HG03439 (cell line): ENCODE measurements at regions not wholly inside any gene's neighbourhood (a gene's known extent, or its start where the extent isn't known, plus 50 kb on each side); places are given as distances from the start of the nearest gene placed in this dataset.
"Not testable (repeated sequence)": the region's sequence is repeated elsewhere in the genome, so short reads cannot be mapped to it uniquely, and the experiment has no call there.

Source experiments
- ATAC-seq: cut with Tn5 transposase; IDR thresholded peaks from one replicate; pipeline ENCODE4 v1.9.1; 2021; ENCODE audit warnings: mild to moderate bottlenecking, moderate library complexity; ENCODE audit not compliant: unreplicated experiment

DNA sequence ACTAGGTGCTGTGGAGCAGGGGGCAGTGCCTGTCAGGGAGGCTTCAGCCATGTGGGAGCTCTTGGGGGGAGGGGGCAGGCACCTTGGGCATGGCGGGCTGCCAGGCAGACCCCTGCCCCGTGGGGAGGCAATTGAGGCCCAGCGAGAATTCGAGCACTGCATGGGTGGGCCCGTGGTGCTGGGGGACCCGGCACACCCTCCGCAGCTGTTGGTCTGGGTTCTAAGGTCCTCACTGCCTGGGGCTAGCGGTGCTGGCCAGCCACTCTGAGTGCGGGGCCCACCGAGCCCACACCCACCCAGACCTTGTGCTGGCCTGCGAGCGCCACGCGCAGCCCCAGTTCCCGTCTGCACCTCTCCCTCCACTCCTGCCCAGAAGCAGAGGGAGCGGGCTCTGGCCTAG, 835.5 kb upstream of the CNTN5 start:
- no peak for ATAC-seq

DNA sequence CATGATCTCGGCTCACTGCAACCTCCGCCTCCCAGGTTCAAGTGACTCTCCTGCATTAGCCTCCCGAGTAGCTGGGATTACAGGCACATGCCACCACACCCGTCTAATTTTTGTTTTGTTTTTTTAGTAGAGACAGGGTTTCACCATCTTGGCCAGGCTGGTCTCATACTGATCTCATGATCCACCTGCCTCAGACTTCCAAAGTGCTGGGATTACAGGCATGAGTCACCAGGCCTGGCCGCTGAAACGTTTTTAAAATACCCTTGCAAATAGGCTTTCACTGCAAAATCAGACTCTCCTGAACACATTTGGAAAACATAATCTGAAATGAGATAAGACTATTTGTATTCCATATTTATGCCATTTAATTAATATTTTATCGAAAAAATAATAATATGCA, 826.1 kb upstream of the CNTN5 start:
- ATAC-seq = no peak

DNA sequence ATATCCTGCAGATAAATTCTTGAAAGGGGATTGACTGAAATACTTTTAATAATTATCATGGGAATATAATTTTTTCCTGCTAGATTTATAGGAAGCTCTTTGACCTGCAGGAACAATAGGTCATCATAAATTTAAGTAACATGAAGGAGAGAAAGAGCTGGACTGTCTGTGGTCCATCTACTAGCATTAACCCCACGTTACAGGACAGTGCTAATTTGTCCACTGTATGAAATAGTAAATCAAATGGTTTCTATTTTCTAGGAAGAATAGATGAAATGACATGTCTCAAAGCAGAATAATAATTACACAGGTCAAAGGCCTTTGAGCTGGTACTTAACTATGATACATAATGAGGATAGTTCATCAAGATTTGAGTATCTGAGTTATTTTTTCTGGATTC, 825.4 kb upstream of the CNTN5 start:
- ATAC-seq = no peak

DNA sequence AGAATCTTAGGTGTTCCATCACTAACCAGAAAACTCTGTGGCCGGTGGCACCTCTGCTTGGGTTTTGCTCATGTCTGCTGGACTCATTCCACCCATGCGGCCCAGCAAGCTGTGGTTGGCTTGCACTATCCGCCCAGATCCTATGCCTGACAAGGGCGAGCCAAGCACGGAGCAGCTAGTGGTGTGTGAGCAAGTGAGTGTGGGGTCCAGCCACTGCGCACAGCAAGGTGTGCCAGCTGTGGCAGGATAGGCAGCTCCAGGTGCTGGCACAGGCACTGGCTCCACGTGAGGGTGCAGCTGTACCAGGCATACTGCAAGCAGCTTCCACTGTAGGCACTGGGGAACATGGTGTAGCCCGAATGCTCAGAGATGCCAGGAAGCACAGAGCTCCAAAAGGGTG, 813.7 kb upstream of the CNTN5 start:
- ATAC-seq = no peak

DNA sequence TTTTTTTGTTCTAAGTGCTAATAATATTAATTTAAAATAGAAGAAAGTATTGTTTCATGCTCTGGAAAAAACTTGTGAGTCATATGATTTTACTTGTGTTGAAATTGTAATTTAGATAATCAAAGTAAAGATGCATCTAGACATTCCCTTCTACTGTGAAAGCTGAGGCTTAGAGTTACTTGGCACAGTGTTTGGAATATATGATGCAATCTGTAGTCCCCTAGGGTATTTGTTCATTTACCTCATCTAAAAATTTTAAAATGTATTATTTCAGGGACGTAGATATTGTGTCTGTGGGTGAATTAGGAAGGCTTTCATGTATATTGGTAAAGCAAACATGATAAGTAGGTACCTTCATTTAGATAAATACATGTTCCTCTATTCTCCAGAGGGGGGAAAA, 793.5 kb upstream of the CNTN5 start:
- ATAC-seq = no peak

DNA sequence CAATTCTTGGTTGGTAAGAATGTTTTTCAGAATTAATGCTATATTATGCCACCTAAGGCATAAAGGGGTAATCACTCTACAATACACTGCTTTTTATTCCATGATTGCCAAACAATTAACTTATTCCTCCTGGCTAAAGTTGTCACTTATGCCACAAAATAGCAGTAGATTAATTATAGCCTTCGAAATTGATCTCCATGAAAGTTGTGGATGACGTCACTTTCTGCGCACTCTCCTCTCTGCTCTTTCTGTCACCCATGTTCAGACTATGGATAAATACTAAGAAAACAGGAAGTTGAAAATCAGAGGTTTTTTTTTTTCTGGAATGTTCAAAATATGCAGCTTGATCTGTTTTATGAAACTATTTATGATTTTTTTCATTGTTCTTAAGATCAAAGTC, 790.1 kb upstream of the CNTN5 start:
- no peak for ATAC-seq

DNA sequence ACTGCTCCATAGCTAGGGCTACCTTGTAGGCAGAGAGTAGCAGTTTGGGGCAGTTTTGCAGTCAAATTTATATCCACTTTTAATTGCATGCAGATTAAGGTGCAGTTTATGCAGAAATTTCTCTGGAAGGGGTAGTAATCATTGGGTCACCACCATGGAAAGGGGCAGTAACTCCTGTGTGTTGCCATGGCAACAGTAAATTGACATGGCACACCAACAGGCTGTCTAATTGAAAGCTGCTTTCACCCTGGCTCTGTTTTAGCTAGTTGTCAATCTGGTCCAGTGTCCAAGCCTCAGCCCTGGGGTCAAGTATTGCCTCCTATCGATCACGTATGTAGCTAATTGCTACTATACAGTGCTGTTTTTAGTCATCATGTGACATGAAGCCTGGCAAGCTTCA, 786.1 kb upstream of the CNTN5 start:
- no peak for ATAC-seq

DNA sequence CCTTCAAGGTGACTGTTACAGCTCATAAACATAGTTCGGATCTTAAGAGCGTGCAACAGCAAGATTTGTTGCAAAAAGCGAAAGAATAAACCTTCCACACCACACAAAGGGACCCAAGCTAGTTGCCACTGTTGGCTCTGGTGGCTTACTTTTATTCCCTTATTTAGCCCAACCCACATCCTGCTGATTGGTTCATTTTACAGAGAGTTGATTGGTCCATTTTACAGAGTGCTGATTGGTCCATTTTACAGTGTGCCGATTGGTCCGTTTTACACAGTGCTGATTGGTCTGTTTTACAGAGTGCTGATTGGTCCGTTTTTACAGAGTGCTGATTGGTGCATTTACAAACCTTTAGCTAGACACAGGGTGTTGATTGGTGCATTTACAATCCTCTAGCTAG, 776.9 kb upstream of the CNTN5 start:
- no peak for ATAC-seq

DNA sequence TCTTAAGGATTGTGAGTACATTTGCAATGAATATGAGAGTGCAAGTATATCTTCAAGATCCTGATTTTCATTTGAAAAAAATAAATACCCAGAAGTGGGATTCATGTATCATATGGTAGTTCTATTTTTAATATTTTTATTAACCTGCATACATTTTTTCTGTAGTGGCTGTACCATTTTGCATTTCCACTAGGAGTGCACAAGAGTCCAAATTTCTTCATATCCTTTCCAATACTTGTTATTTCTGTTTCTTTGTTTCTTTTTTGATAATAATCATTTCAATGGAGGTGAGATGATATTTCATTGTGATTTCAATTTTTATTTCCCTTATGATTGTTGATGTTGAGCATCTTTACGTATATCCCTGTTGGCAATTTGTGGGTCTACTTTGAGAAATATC, 759.8 kb upstream of the CNTN5 start:
- ATAC-seq = no peak

DNA sequence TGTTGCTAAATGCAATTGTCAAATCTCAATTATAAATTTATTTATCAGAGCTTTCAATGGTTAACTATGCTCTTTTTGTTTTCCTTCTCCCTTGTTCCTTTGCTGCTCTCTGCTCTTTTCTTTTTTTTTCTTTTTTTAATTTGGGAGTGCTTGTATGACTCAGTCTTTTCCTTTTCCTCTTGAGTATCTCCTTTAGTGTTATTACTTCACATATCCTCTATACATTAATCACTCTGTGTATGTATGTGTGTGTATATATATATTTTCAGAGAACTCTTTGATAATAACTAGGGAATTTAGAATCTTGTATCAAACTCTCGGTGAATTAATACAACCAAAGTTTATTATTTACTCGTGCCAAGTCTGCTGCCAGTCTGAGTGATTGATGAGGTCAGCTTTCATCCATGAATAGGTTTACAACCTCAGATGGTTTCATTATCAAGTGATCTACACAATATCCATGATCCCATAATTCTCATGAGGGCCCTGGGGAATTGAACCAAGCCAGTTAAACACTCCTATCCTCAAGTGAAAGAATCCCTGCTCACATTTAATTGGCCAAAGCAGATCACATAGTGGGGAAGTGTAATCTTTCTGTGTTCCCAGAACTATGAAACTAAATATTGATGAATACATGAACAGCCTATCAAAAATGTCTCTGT, 743.4 kb upstream of the CNTN5 start:
- ATAC-seq = no peak

DNA sequence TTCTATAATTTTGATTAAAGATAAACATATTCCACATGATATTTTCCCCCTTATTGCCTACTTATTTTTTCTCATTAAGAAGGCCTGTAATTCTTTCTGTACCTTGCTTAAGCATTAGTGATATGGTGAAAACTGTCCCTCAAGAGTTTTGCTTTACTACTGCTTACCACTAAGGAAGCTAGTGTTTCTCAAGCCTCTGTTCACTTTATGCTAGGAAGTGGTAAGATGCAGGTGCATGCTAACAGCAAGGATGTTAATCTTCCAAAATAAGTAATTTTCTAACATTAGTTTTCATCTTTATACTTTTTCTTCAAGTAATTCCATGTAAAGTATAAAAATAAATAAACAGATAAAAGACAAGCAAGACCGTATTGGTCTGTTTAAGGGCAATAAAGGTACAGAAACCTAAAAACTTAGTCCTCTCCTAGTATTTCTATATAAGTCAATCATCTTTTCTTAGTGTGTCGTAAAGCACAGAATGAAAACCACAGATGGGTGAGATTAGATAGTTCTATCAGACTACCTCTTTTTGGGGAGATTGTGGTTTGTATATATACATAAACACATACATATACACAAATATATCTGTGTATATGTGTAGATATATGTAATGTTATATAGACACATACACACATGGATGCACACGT, 731.0 kb upstream of the CNTN5 start:
- no peak for ATAC-seq

DNA sequence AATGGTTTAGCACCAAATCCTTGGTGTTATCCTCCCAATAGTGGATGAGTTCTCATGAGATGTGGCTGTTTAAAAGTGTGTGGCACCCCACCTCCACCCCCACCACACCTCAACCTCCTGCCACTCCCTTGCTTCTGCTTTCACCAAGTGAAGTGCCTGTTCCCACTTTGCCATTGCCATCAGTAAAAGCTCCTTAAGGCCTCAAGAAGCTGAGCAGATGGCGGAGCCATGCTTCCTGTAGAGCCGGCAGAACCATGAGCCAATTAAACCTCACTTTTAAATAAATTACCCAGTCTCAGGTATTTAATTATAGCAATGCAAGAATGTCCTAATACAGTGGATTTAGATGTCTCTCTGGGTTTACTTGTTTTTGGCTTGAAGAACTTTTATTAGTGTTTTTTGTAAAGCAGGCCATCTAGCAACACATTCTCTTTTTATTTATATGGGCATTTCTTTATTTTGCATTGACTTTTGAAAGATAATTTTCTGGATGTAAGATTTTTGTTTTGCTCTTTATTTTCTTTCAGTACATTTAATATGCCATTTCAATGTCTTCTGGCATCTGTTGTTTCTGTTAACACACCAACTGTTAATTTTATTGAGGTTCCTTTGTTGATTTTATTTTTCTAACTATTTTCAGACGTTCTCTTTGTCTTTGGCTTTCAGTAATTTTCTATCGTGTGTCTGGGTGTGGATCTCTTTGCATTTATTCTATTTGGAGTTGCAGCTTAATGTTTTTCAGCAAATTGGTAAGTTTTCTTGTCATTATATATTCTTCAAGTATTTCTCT, 724.5 kb upstream of the CNTN5 start:
- no peak for ATAC-seq

DNA sequence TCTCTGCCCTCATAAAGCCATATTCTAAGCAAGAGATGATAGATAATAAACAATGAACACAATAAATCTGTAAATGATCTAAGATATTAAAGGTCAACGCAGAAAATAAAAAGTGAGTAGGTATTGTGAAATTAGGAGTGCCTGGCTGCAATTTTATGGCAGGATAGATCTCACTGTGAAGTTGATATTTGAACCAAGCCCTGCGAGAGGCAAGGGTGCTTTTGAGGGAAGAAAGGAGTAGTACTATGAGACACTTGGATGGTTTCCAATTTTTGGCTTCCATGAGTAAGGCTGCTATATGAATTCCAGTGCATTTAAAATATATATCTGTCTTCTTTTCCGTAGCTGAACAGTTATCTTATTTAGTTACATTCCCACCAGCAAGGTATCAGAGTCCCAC, 720.0 kb upstream of the CNTN5 start:
- no peak for ATAC-seq

DNA sequence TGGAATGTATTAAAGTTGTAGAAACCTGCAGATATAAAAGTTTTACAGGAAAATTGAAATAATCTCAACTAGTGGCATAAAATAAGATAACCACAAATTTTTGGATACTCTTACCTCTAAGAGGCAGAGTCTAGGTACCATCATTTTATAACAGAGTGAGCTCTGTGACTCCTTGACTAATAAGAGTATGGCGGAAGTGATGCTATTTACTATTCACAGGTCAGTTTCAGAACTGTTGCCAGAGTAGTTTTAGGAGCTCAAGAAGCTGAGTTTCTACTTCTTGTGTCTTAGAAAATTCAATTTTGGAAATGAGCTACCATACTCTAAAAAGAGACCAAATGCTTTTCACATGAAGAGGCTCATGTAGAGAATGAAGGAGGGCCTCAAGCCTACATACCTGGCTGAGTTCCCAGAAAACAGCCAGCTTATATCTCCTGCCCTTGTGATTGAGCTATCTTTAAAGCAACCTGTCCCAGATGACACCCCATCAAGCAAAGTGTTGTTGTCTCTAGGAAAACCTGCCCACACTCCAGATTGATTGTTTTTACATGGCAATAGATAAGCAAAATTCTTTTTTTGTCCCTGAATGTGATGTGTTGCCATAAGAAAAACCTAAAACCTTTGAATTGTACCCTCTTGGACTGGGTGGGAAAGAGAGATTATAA, 712.8 kb upstream of the CNTN5 start:
- no peak for ATAC-seq

DNA sequence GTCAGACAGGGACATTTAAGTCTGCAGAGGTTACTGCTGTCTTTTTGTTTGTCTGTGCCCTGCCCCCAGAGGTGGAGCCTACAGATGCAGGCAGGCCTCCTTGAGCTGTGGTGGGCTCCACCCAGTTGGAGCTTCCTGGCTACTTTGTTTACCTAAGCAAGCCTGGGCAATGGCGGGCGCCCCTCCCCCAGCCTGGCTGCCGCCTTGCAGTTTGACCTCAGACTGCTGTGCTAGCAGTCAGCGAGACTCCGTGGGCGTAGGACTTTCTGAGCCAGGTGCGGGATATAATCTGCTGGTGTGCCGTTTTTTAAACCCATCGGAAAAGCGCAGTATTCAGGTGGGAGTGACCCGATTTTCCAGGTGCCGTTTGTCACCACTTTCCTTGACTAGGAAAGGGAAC, 690.4 kb upstream of the CNTN5 start:
- not testable (repeated sequence) for ATAC-seq

DNA sequence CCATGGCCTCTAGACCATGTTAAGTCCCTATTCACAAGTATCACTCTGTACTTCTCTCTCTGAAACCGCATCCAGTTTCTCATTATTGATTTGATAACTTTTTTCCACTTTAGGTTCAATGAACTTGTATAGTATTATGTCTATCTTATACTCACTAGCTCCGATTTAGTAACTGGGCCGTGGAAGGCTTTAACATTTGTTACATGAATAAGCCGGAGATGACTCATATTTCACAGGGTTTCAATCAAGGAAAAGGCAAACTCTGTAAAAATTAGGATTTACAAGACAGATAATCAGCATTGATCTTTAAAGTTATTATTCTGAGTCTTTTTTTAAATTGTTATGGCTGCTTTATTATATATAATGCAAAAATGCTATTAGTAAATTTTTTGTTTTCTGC, 662.2 kb upstream of the CNTN5 start:
- no peak for ATAC-seq

DNA sequence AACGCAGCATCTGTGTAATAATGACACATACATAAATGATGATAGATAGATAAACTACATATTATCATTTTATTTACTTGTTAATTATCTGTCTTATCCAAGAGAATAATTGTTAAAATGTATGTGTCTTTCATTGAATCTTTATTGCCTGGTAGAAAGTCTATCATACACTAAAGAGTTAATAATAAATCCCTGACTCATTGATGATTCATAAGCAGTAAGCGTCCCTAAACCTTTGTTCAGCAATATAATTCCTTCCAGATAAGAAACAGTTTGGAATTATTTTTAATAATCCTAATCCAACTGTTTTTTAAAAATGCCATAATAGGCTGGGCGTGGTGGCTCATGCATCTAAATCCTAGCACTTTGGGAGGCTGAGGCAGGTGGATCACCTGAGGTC, 655.6 kb upstream of the CNTN5 start:
- ATAC-seq = no peak

DNA sequence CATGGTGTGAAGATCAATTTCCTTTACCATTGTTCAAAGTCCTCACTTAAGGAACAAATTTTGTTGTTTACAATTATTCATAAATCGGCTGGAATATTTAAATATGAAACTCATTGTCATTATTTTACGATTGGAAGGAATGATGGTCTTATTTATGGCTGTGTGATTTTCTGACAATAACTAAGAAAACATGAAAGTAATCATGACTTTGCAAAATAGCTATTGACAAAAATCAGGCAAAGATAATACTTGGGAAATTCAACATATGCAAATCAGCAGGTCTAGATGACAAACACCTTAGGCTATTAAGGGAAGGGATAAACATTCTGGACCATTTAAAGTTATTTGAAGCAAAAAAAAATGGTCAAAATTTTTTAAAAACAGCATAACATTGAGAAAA, 654.8 kb upstream of the CNTN5 start:
- no peak for ATAC-seq

DNA sequence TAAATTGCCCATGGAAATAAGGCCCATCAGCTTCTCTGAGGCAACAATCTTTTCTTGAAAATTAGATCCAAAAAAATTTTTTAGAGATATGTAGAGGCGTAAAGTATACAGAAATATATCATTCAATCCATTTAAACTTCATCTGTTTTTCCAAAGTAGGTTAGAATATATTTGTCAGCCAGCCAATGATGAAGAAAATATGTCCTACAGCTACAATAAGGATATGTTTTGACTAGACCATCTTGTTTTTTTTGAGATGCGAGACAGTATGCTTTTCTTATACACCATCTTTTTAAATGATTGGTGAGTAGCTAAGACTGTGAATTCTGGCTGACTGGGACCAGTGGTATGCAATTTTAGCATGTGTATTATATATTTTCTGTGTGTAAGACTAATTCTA, 630.4 kb upstream of the CNTN5 start:
- no peak for ATAC-seq

DNA sequence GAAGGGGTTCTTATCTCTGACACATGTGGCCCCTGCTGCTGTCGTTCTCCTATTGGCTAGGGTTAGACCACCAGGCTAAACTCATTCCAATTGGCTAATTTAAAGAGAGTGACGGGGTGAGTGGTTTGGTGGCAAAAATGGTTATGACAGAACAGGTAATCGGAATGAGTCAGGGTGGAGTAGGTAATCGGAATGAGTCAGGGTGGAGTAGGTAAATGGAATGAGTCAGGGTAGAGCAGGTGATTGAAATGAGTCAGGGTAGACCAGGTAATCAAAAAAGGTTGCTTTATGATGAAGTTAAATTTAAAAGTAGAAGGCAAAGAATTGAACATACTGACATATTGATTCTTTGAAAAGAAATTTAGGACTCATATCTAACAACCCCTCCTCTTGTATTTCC, 626.2 kb upstream of the CNTN5 start:
- ATAC-seq = not testable (repeated sequence)

DNA sequence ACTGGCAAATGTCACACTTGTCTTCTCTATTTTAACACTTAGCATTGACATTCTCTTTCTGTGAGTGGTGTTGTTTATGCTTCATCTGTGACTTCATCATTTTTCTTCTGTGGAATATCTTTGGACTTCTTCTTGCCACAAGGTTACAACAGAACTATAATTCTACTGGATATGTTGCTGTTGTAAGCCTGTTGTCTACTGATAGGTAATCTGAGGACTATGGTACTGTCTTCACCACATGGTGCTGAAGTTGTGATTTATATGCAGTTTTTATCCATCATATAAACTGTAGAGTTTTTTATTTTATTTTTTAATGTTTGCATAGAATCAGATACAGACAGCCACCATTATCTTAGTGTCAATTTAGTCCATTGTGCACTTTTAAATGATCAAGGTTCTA, 622.2 kb upstream of the CNTN5 start:
- ATAC-seq = no peak

DNA sequence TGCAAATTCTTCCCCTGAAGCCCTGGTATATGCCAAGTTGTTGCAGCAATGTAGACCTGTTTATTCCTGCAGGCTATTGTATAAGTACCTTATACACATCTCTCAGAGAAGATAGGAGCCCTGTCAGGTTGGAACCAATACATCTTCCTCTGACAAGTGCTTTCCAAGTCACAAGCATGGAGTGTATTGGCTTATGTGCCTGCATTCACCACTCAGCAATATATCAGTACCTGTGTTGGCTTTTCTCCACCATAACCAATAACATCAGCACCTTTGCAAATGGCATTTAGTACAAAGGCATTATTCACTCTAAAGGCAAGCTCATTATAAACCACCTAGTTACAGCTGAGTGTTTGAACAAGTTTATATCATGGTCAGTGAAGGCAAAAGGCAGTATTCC, 611.7 kb upstream of the CNTN5 start:
- ATAC-seq = no peak
